ENCODE measurements at regions not wholly inside any gene's neighbourhood (a gene's known extent, or its start where the extent isn't known, plus 50 kb on each side); places are given as distances from the start of the nearest gene placed in this dataset.

DNA sequence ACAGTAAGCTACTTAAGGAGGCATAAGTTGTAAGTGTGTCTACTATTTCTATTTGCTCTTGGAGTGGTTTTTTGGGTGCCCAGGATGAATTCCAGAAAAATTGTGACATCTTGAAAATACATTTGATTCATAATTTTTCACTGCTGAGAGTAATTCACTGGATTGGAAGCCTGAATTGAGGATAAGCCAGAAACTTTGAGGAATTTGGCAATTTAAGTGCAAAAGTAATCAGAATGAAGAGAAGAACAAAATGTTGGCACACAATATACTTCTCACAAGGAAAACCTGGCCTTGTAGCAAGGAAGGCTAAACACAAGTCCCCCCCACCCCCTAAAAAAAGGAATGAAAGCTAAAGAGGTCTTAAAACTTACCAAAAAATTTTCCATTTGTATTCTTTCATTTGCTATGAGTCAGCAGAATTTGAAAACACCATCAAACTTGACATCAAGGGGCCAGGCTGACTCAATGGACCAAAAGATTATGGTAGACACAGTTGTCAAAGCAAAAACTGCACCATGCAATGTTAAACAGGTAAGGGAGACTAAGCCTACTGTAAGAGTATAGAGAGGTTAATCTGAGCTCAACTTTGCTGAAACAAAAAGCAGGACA lies 840.0 kb downstream of the FRK start:
- DNase-seq (ENCODE audit: low read depth) = no peak
- TF ChIP-seq, protein P1, sequence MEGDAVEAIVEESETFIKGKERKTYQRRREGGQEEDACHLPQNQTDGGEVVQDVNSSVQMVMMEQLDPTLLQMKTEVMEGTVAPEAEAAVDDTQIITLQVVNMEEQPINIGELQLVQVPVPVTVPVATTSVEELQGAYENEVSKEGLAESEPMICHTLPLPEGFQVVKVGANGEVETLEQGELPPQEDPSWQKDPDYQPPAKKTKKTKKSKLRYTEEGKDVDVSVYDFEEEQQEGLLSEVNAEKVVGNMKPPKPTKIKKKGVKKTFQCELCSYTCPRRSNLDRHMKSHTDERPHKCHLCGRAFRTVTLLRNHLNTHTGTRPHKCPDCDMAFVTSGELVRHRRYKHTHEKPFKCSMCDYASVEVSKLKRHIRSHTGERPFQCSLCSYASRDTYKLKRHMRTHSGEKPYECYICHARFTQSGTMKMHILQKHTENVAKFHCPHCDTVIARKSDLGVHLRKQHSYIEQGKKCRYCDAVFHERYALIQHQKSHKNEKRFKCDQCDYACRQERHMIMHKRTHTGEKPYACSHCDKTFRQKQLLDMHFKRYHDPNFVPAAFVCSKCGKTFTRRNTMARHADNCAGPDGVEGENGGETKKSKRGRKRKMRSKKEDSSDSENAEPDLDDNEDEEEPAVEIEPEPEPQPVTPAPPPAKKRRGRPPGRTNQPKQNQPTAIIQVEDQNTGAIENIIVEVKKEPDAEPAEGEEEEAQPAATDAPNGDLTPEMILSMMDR (IDR thresholded peaks at IDR 0.05; ENCODE audit: insufficient read depth, low read depth, low read length) = no peak
- no peak overlapping the region for H3K4me3 ChIP-seq (ENCODE audit: low read depth, low read length)

DNA sequence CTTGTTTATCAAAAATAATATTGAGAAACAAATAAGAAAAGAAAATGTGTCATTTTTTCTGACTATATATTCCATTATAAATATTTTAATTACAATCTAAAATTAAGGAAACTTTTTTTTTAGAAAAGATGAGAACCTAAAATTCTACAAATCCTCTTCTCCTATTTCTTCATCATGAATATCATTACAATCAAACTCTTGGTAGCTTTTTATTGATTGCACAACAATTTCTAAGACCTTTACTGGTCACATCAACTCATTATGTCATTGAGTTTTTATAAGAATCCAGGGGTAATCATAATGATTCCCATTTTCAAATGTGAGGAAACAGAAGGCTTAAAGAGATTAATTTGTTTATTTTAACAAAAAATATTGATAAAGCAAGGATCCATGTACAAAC lies 841.0 kb downstream of the FRK start:
- no peak for DNase-seq (ENCODE audit: low read depth)
- TF ChIP-seq, protein P1 (IDR thresholded peaks at IDR 0.05; ENCODE audit: insufficient read depth, low read depth, low read length) = no peak
- no peak overlapping the region for H3K4me3 ChIP-seq (ENCODE audit: low read depth, low read length)

DNA sequence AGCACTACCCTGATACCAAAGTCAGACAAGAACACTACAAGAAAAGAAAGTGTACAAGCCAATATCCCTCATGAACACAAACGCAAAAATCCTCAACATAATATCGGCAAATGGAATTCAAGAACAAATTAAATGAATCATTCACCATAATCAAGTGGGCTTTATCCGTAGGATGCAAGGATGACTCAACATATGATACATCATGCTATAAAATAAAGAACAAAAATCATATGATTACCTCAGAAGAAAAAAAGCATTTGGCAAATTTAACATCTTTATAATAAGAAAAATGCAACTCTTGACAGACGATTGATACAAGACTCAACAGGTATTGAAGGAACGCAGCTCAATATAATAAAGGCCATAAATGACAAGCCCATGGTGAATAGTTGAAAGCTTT lies 843.9 kb downstream of the FRK start:
- DNase-seq (ENCODE audit: low read depth) = no peak
- no peak overlapping the region for H3K4me3 ChIP-seq (ENCODE audit: low read depth, low read length)
- TF ChIP-seq, protein P1 (IDR thresholded peaks at IDR 0.05; ENCODE audit: insufficient read depth, low read depth, low read length) = no peak

DNA sequence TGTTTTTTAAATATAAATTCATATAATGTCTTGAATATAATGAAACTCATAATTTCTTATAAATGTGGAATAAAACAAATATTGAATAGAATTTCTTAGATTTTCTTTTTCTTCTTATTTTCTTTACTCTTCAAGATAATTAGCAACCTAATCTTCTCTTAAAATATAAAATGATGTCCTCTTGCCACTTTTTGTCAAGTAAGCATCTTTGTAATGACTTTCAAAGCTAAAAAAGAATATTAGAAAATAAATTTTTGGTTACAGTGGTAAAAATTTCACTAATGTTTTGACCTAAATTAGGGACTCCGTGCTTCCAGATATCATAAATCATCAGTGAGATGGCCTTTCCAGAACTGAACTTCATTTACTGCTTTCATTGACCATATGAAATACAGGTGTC lies 846.4 kb downstream of the FRK start:
- no peak for DNase-seq (ENCODE audit: low read depth)
- TF ChIP-seq, protein P1 (IDR thresholded peaks at IDR 0.05; ENCODE audit: insufficient read depth, low read depth, low read length) = no peak
- H3K4me3 ChIP-seq (ENCODE audit: low read depth, low read length) = no peak overlapping the region

DNA sequence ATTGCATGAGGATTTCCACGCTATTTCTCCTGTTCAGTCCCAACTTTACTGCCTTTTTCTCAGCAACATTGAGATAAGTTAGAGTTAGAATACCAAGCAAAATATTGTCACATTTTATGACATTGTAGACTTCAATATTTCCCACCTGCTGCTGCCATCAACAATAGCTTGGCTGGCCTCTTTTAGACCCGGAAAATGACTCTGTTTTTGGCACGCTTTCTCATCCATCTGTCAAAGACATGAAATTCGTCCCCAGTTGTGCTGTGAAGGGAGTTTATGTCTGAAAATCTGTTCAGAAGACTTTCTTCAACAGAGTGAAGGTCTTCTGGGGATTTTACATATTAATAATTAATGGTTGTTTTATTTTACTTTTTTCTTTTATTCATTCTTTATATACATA lies 857.3 kb downstream of the FRK start:
- TF ChIP-seq, protein P1 (IDR thresholded peaks at IDR 0.05; ENCODE audit: insufficient read depth, low read depth, low read length) = no peak
- H3K4me3 ChIP-seq (ENCODE audit: low read depth, low read length) = no peak overlapping the region
- no peak for DNase-seq (ENCODE audit: low read depth)

DNA sequence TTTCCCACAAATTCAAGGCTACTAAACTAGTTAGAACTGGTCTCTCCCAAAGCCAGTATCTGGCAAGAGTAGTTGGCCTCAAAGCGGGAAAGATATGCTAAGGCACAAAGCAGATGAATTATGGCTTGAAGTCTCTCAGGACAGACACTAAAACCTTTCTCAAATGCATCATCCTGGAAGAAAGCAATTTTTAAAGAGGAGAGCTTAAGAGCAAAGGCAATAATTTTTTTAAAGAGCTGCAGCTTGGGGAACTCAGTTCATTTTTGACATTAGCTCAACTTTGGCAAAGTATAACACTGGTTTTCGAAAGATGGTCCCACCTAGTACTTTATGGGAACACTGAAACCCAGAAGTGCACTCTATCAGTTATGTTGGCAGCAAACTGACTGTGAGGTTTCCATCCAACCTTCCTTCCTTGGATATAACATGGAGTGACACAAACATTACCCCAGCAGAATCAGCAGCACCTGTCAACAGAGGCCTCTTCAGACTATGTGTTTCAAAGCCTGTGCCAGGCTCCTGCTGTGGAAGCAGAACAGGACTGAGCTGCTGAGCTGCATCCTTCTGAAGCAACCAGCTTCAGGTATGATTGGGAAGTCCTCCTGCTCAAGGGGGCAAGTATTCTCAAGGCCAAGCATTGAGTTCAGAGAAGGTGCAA lies 852.3 kb upstream of the HS3ST5 start:
- DNase-seq (ENCODE audit: low read depth) = no peak
- TF ChIP-seq, protein P1 (IDR thresholded peaks at IDR 0.05; ENCODE audit: insufficient read depth, low read depth, low read length) = no peak
- no peak overlapping the region for H3K4me3 ChIP-seq (ENCODE audit: low read depth, low read length)

DNA sequence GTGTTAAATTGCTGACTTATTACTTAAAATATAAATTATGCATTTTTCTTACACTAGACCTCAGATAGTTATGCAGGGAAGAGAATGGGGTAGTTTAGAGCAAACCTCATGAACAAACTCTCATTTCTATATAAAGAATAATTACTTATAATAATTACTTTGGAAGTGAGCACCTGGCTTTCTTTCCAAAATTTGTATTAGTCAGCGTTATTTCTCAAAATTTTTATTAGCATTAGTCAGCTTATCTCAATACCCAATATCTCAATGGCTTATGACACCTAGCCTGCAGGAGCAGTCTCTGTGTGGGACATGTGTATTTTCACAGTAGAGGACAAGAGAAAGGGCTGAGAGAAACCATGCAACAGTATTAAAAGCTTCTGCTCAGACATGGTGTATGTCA lies 849.2 kb upstream of the HS3ST5 start:
- H3K4me3 ChIP-seq (ENCODE audit: low read depth, low read length) = no peak overlapping the region
- TF ChIP-seq, protein P1 (IDR thresholded peaks at IDR 0.05; ENCODE audit: insufficient read depth, low read depth, low read length) = no peak
- DNase-seq (ENCODE audit: low read depth) = no peak

All from fibroblast of villous mesenchyme (primary cell).